MCF 10A (cell line): ENCODE measurements at regions not wholly inside any gene's neighbourhood (a gene's known extent, or its start where the extent isn't known, plus 50 kb on each side); places are given as distances from the start of the nearest gene placed in this dataset.

ENCODE experiments used
- BruUV-seq: library from RNA; stranded (reverse); fragments of 400-500 nt; replicated peaks from 2 replicates; lab custom pipeline; 2021; lab: Mats Ljungman, UMichigan
- CTCF ChIA-PET: fragments of 300-600 bp; sonication (Branson Sonifier 250); formaldehyde crosslinking; extraction: SDS; loops from one replicate; lab custom pipeline; 2021; ENCODE audit warnings: antibody characterized with exemption, inconsistent platforms; lab: Yijun Ruan, JAX
- POLR2A ChIA-PET: fragments of 300-600, 350-650 bp; sonication (Branson Sonifier 250); formaldehyde crosslinking; extraction: SDS; loops from one replicate; lab custom pipeline; 2020; ENCODE audit warnings: antibody characterized with exemption, inconsistent platforms; lab: Yijun Ruan, JAX
- DNase-seq: peaks from one replicate; pipeline ENCODE4 v3.0.0-alpha.2; 2018; ENCODE audit not compliant: unreplicated experiment
- H3K27ac Mint-ChIP-seq: one replicate; pipeline ENCODE4 v1.8.0; 2022; ENCODE audit warnings: mild to moderate bottlenecking, low read depth, mixed read lengths; ENCODE audit not compliant: unreplicated experiment
- H3K27me3 Mint-ChIP-seq: one replicate; pipeline ENCODE4 v1.8.0; 2022; ENCODE audit warnings: mixed read lengths; ENCODE audit not compliant: insufficient read depth, unreplicated experiment
- H3K36me3 Mint-ChIP-seq: one replicate; pipeline ENCODE4 v1.8.0; 2022; ENCODE audit warnings: mild to moderate bottlenecking, moderate library complexity, mixed read lengths; ENCODE audit not compliant: insufficient read depth, unreplicated experiment
- H3K4me1 Mint-ChIP-seq: one replicate; pipeline ENCODE4 v1.8.0; 2022; ENCODE audit warnings: mixed read lengths; ENCODE audit not compliant: insufficient read depth, unreplicated experiment
- H3K4me3 Mint-ChIP-seq: one replicate; pipeline ENCODE4 v1.8.0; 2022; ENCODE audit warnings: mild to moderate bottlenecking, moderate library complexity, mixed read lengths; ENCODE audit not compliant: unreplicated experiment
- H3K9me3 Mint-ChIP-seq: one replicate; pipeline ENCODE4 v1.8.0; 2022; ENCODE audit warnings: mixed read lengths; ENCODE audit not compliant: unreplicated experiment
- CTCF ChIP-seq: fragments of 200-600 bp; IDR thresholded peaks from one replicate; pipeline ENCODE4 v1.8.0; 2022; ENCODE audit warnings: antibody characterized with exemption, mild to moderate bottlenecking; ENCODE audit not compliant: unreplicated experiment
- intact Hi-C: fragments of 100-400 bp; cut with micrococcal nuclease; formaldehyde crosslinking; loops from 2 replicates; pipeline ENCODE4 v1.14.1; 2022

GRCh38 chr2:217247476-217247875, 387.6 kb upstream of the TNP1 start:
- H3K4me3 Mint-ChIP-seq: no peak overlapping the region
- H3K27me3 Mint-ChIP-seq: no peaks in the 10 kb centered on the region
- intact Hi-C loops: no loop called here
- ChIA-PET CTCF (no interaction called here), POLR2A (no interaction called here)
- no peak for TF ChIP-seq CTCF
- no TSS peak for BruUV-seq
- DNase-seq: no peak
- H3K9me3 Mint-ChIP-seq: no peaks in the 10 kb centered on the region
- H3K4me1 Mint-ChIP-seq: no peaks in the 10 kb centered on the region
- no peaks in the 10 kb centered on the region for H3K36me3 Mint-ChIP-seq
- no peak overlapping the region for H3K27ac Mint-ChIP-seq

- no peak for TF ChIP-seq CTCF
- no peaks in the 10 kb centered on the region for H3K4me1 Mint-ChIP-seq
- no TSS peak for BruUV-seq
- ChIA-PET POLR2A (no interaction called here), CTCF (interaction anchor here (0.6 kb wide), 1 partner anchor 84 kb away, joined by 3 read pairs; no protein-coding TSS in a partner anchor)
- H3K27me3 Mint-ChIP-seq: no peaks in the 10 kb centered on the region
- H3K9me3 Mint-ChIP-seq: no peaks in the 10 kb centered on the region
- no peak overlapping the region for H3K4me3 Mint-ChIP-seq
- intact Hi-C loops: no loop called here
- no peak for DNase-seq
- no peaks in the 10 kb centered on the region for H3K36me3 Mint-ChIP-seq
- H3K27ac Mint-ChIP-seq: no peak overlapping the region
Measured at GRCh38 chr2:217246108-217246507, 386.2 kb upstream of the TNP1 start.

GRCh38 chr2:217244815-217245214, 385.0 kb upstream of the TNP1 start:
- no TSS peak for BruUV-seq
- no peak for TF ChIP-seq CTCF
- POLR2A ChIA-PET: no interaction called here

GRCh38 chr2:217242947-217243346, 383.1 kb upstream of the TNP1 start:
- Mint-ChIP-seq H3K4me1 (no peaks in the 10 kb centered on the region), H3K36me3 (no peaks in the 10 kb centered on the region), H3K9me3 (no peaks in the 10 kb centered on the region), H3K27ac (no peak overlapping the region), H3K4me3 (no peak overlapping the region), H3K27me3 (no peaks in the 10 kb centered on the region)
- ChIA-PET CTCF (interaction anchor here (0.7 kb wide), 1 partner anchor 139 kb away, joined by 3 read pairs; no protein-coding TSS in a partner anchor), POLR2A (no interaction called here)
- DNase-seq: no peak
- BruUV-seq: no TSS peak
- no peak for TF ChIP-seq CTCF
- intact Hi-C loops: no loop called here

More at GRCh38 chr2:217244815-217245214, 385.0 kb upstream of the TNP1 start:
- Mint-ChIP-seq H3K27me3 (no peaks in the 10 kb centered on the region), H3K4me1 (no peaks in the 10 kb centered on the region), H3K9me3 (no peaks in the 10 kb centered on the region), H3K36me3 (no peaks in the 10 kb centered on the region), H3K27ac (no peak overlapping the region), H3K4me3 (no peak overlapping the region)
- intact Hi-C loops: no loop called here
- DNase-seq: no peak
- CTCF ChIA-PET: no interaction called here
